ENCODE measurements at regions not wholly inside any gene's neighbourhood (a gene's known extent, or its start where the extent isn't known, plus 50 kb on each side); places are given as distances from the start of the nearest gene placed in this dataset.

- TF ChIP-seq POLR2A (IDR thresholded peaks at IDR 0.05) (no peak), CTCF (IDR thresholded peaks at IDR 0.05) (no peak)
Observed at GRCh38 chr12:87311206-87311605, 718.0 kb downstream of the C12orf50 start.
